GM18498 (cell line): ENCODE measurements at regions not wholly inside any gene's neighbourhood (a gene's known extent, or its start where the extent isn't known, plus 50 kb on each side); places are given as distances from the start of the nearest gene placed in this dataset.

Source experiments
- ATAC-seq: cut with Tn5 transposase; IDR thresholded peaks from one replicate; pipeline ENCODE4 v1.9.1; 2021; ENCODE audit warnings: mild to moderate bottlenecking, moderate library complexity; ENCODE audit not compliant: unreplicated experiment

DNA sequence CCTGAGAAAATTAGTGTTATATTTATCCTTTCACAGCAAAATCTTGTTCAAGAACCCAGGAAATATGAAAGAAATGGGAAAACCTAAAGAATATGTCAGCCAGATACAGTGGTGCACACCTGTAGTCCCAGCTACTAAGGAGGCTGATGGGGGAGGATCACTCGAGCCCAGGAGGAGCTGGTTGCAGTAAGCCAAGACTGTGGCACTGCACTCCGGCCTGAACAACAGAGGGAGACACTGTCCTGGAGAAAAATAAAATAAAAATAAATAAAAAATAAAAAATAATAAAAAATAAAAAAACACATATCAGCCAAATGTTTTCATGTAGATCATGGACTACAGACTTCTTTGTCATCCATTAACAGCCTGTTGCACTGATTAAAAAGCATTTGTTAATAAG lies 244.8 kb upstream of the KLHL1 start:
- ATAC-seq: no peak

DNA sequence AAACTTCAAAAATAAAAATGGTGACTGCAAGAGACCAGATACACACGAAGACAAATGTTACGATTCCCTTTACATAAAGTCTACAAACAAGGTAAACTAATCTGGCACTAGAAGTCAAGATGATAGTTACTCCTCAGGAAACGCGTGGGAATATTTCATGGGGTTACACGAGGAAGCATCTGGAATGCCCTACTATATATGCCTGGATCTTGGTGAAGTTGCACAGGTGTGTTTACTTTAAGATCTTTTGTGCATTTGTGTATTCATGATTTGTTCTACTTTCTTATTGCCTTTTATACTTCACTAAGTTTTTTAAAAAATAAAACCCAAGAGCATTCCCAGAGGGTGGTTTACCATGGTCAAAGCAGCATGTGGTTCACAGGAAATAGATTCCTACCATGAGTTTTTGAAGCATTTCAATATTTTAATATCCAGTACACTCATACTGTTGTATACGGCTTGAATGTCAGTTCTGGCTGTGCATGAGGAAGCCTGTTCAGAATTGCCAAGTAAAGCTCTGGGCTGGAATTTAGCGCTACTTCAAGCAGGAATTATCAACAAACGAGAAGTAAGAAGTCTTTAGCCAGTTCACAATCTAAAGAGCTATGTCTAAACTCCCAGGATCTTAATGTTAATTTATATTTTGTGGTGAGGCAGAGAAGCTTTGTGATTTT lies 239.8 kb upstream of the KLHL1 start:
- ATAC-seq: no peak

DNA sequence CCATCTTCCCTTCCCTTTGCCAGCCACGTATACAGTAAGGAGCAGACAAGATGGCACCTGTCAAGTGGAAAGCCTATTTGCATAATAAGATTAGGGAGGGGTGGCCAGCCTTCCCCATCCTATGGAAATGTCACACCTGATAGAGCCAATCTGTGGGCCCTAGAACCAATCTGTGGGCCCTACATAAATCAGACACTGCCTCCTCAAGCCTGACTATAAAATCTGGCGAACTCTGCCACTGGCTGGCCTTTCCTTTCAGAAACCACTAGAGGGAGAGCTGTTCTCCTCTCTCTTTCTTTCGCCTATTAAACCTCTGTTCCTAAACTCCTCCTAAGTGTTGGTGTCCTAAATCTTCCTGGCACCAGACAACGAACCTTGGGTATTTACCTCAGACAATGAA lies 231.5 kb upstream of the KLHL1 start:
- ATAC-seq: no peak

DNA sequence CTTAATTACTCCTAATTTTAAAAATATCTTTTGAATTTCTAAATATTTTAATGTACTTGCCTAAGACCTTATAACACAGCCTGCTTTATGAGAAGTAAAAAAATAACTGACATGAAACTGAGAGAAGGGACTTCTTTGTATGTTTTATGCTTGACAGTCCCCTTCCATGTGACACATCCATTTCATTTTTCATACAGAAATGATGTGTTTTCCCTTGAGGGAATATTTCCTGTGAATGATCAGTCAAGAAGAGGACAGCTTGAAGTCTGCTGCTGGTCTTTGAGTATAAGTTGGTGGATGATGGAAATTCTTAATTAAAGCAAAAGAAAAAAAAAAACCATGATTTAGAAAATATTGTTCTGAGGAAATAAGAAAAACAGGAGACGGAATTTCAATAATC lies 230.4 kb upstream of the KLHL1 start:
- ATAC-seq: no peak

DNA sequence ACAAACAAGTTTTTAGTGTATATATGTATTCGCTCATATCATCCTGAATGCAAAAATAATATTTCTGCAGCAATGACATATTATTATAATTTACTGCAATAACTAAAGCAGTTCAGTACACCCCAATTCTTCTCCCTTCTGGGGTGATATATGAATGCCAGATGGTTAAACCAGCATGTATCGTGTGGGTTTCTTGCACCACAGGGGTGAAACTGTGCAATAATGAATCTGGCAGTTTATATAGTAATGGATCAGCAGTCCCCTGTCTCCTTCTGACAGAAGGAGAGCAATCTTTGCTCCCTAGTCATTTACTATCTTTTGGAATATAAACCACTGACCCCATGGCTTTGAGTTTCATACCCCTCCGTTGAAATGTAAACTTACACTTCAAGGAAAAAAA lies 228.6 kb upstream of the KLHL1 start:
- no peak for ATAC-seq

DNA sequence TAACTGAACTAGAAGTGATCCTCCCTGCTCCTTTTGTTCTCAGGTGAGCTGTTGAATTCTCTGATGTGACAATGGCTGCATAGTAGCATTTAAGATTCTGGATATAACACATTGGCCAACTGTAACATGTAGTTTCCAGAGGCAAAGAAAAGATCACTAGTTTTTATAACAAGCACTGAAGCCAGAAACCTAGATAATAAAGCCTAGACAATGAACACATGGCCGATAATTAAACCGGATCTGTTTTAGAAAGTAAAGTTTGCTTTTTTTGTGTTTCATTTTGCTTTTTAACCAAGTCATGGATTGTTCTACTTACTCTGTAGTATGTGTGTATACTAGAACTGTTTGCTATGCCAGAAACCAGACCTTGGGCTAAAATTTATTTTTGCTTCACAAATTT lies 225.5 kb upstream of the KLHL1 start:
- no peak for ATAC-seq

DNA sequence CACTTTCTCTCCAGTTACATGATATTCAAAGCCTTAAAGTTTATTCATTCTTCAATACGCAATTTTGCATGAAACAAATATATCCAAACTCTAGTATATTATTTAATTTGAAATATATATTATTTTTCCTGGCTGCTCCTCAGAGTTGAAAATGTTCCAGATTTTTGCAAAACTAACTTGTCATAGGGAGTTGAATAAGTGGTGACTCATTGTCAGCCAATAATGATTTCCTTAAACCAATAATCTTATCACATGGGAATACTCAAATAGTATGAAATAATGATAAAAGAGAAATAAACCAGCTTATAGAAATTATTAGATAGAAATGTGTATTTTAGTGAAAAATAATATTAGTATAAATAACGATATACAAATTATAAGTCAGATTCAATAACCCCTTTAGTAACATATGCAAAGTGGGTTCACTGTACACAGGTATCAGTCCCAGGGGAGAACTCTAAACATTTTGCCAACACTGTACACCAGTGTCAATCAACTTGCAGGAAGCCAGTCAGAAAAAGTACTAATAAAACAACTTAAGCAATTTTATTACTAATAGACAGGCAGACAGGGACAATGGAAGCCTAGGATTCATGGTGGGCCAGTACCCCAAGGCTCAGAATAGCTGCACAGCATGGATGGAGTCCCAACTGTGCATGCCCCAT lies 222.6 kb upstream of the KLHL1 start:
- ATAC-seq: no peak

DNA sequence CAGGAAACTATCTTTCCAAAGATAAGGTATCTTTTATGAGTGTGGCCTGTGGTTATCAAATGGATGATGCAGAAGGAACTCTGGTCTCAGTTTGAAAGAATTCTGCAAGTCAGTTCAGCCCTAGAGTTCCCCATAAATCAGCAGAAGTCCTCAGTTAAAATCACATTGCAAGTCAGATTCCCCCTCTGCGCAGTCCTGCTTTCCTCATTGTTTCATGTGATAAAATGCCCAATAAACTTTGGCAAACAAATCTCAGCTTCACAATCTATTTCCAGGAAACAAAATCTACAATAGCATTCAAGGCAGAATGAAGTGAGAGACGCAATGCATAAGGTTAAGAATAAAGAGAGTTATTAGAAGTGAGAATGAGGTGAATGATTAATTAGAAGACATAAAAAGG lies 216.3 kb upstream of the KLHL1 start:
- no peak for ATAC-seq

DNA sequence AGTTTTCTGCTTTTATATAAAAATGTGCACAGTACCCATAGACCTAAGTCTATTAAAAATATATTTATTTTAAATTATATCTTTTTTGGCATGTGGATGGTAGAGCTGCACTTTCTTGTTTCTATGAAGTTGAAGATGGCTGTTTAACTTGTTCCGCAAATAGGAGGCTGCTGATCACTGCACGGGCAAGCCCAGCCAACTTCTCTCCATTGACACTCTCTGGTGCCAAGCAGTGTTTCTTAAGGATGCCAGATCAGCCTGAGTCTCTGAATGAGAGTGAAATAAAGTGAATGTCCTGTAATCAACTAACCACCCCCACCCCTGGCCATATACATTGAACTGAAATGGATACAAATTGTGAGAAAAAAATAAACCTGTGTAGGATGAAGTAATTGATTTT lies 202.9 kb upstream of the KLHL1 start:
- ATAC-seq: no peak

DNA sequence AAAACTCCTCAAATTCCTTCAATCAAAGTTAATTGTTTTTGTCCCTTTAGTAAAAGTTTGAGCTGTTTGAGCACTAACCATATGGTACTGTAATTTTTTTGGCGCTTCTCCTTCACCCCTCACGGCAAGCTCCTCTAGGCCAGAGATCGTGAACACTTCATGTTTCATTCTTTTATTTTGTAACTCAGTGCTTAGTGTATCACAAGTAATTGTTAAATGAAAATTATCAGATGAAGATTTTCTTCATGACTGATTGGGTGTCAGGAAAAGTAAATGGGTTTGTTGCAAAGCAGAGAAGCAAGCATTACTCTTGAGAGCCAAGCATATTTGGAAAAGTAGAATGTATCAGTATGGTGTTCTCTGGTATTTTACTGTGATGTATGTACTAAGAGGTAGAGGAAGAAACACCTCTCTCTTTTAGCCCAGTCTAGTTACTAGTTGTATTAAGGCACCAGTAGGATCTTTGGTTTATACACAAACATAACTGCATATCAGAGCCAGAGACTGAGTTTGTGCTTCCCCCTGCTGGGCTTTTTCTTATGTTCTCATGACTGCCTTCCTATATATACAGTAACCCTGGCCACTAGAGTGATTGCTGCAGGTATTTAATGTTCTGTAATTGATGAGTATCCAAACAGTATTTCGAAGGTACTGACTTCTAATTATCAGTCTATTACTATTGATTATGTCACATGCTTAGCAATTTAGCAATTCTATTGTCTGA lies 202.3 kb upstream of the KLHL1 start:
- ATAC-seq: no peak

DNA sequence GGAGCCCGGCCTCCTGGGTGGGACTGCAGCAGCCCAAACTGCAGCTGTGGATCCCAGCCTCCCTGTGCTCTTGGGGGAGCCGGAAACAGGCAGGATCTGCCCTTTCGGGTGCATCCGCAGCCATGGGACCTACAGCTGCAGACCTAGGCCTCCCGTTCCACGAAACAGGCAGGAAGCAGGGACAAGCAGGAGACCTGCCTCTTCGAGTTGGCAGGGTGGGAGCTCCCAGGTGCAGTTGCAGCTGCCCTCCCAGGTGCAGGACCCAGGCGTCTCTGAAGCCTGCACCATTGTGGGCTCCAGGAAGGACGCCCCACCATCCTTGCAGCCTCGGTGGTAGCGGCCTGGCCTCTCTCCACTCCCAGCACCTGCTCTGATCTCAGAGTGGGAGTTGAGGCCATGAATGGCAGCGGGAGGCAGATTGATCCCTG lies 189.0 kb upstream of the KLHL1 start:
- no peak for ATAC-seq

DNA sequence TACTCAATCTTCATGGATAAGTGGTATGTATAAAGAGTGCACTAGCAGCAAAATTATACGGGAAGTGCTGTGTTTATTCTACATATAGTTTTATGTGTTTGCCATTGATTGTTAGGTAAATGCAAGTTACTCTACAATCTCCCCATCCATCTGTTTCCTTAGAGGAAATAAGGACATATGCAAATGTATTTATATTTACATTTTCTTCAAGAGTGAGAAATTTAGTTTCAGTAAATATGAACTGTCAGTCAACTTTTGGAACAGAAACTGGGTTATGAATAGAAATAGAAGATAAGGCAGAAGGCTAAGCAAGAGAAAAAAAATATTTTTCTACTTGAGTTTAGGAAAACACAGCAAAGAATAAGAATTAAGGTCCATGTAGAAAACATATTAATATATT lies 176.1 kb upstream of the KLHL1 start:
- no peak for ATAC-seq

DNA sequence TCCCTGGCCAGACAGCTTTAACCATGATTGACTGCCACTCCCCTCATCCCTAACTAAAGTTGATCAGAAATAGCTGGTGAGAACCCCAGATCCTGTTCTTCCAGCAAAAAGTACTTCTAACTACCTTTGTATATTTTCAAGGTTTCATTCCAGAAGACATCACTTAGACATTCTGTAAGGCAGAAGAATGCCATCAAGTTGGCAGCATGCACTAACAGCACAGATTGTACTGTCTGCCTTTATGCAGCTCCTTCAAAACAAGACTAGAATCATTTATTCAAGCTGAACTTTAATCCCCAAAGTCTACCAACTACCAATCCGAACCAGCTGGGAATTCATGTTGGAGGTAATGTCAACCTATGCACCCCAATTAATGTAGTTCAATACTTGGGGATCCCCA lies 167.6 kb upstream of the KLHL1 start:
- no peak for ATAC-seq

DNA sequence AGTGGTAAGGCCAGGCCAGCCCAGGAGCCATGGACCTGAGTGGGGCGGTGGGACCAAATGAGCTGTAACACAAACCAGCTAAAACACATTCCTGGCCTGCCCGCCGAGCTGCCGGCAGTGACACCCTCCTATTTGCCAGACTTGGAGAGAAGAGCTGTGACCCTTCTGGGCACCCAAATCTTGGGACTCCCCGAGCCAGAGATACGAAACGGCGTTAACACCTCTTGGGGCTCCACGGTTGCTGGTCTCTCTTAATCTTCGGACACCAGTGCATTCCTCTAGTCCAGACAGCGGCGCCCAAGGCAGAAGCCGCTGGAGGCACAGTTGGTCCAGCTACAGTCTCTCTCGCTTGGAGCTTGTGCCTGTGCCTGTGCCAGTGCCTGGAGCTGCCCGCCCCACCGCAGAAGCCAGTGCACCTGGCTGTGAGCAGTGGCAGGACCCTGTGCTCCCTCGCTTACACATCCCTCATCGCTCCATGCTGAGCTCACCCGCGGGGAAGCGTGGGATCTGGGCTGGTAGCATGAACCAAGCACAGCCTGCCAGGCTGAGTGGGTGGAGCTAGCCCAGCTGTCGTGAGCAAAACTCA lies 147.2 kb upstream of the KLHL1 start:
- ATAC-seq: no peak

DNA sequence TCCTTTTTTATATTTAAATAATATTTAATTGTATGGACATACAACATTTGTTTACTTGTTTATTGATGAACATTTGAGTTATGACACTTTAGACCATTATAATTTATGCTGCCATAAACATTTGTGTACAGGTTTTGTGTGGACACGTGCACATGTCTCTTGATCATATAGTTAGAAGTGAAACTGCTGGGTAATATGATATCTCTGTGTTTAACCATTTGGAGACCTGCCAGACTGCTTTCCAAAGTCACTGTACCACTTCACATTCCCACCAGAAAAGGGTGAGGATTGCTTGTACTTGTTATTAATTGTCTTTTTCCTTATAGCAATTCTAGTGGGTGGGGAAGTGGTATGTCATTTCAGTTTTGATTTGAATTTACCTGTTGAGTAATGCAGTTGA lies 145.6 kb upstream of the KLHL1 start:
- no peak for ATAC-seq

DNA sequence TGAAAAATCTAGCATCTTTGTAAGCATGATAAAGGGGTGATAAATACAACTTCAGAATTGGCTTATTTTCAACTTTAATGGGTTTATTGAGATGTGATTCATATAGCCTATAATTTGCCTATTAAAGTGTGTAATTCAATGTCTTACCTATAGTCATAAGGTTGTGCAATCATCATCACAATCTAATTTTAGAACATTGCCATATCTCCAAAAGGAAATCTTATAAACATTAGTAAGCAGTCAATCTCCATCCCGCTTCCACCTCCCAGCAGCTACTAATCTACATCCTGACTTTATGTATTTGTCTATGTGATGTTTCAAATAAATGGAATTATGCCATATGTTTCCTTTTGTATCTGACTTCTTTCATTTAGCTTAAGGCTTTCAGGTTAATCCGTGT lies 145.2 kb upstream of the KLHL1 start:
- no peak for ATAC-seq

DNA sequence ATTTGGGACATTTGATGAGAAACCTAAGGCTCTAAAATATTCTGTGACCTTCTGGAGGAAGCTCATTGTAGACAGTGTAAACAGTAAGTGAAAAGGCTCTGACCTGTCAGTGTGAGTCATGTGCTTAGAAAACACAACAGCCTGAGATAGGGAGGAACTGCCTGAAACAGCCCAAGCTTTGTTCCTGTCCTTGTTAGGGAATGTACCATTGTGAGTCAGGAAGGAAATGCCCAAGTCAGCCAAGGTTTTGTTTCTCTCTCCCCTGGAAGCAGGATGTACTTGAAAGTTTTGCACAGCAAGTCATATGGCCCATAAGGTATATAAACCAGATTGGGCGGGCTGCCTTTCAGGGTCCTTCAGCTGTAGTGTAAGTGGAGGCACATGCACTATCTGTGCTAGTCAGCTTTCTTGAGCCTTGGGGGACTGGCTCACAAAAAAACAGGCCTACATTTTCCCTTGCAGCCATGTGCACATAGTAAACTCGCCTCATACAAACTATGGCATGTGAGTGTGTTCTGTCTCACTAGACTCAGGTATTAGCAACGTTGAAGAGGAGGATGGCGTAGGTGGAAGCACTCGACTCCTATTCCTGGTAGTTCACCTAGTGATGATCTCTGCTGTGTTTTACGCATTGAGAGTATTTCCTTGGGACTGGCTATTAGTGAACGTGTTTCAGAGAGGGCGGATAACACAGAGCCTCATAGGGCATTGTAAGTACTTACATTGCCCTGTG lies 141.2 kb upstream of the KLHL1 start:
- ATAC-seq: no peak

DNA sequence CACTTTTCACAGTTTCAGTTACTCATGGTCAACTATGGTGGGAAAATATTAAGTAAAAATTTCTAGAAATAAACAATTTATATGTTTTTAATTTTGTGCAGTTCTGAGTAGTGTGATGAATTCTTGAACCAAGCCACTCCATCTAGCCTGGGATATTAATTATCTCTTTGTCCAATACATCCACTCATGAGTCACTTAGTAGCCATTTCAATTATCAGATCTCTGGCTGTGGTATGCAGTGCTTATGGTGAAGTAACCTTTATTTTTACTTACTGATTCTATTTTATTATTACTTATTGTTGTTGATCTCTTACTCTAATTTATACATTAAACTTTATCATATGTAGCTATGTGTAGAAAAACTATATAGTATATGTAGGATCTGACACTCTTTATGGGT lies 128.9 kb upstream of the KLHL1 start:
- ATAC-seq: no peak

DNA sequence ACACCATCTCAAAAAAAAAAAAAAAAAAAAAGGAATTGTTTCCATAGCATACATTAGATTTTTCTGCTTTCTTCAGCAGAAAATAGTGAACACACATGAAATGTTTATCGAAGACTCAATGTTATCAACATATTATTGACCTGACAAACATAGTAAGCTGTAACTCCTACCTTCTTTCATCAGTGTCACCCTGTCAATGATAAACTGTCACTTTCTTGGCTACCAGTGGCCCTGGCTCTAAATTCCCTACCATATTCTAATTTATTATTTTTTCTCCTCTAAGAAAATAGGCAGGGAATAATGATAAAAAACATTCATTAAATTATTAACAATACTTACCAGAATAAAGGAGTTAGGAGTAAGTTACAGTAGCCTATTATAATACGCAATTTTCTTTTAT lies 127.3 kb upstream of the KLHL1 start:
- no peak for ATAC-seq

DNA sequence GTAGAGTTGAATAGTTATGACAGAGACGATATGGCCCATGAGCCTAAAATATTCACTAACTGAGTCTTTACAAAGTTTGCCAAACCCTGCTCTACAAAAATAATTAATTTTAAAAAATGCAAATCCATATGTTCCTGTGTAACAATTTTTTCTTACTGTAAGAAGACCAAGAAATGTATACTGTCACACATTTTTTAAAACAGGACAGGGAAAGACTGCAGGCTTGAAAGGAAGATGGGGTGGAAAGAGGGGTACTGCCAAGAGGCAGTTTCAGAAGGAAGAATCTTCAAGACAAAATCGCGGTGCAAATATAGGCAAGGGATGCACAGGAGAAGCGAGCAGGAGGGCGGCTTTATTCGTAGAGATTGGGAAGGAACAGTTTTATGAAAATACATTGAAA lies 115.7 kb upstream of the KLHL1 start:
- ATAC-seq: no peak

DNA sequence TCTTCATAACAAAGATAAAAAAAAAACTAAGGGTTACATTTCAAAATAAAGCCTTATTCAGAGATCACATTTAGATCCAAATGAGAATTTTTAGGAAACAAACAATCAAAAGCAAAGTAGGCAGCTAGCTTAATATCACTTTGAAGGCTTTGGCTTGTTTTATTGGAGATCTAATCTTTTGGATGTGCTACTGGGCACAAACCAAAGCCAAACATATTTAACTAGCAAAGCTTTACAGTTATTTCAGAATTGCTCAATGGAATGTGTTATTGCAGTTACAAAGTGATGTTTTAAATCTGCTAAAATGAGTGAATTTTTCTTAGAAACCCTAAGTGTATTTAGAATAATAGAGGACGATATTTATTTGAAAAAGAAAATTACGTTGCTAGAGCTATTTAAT lies 114.7 kb upstream of the KLHL1 start:
- no peak for ATAC-seq
